GM12891 (cell line): ENCODE measurements at regions not wholly inside any gene's neighbourhood (a gene's known extent, or its start where the extent isn't known, plus 50 kb on each side); places are given as distances from the start of the nearest gene placed in this dataset.

Source experiments
- POLR2A ChIP-seq: IDR thresholded peaks from 2 replicates; pipeline ENCODE4 v1.6.1; 2011; ENCODE audit warnings: low read depth, low read length, control low read depth
- POLR2AphosphoS5 ChIP-seq: IDR thresholded peaks from 2 replicates; pipeline ENCODE4 v1.6.1; 2011; ENCODE audit warnings: low read depth, low read length, control low read depth
- SPI1 ChIP-seq: IDR thresholded peaks from 2 replicates; pipeline ENCODE4 v1.6.1; 2011; ENCODE audit warnings: low read depth, low read length, control low read depth
- TAF1 ChIP-seq: IDR thresholded peaks from 2 replicates; pipeline ENCODE4 v1.6.1; 2011; ENCODE audit warnings: low read depth, low read length, control low read depth

GRCh38 chr5:104840284-104840683 lies 1277.7 kb upstream of the NUDT12 start:
- no peak for TF ChIP-seq POLR2AphosphoS5
- no peak for TF ChIP-seq SPI1
- no peak for TF ChIP-seq TAF1
- TF ChIP-seq POLR2A = no peak
